H1 (cell line): ENCODE measurements at regions not wholly inside any gene's neighbourhood (a gene's known extent, or its start where the extent isn't known, plus 50 kb on each side); places are given as distances from the start of the nearest gene placed in this dataset.

Experiments
- CTCF ChIA-PET: fragments of 300-600 bp; sonication (Branson Sonifier 250); formaldehyde crosslinking; loops from one replicate; lab custom pipeline; 2021; ENCODE audit not compliant: partially characterized antibody; lab: Charles Lee
- POLR2A ChIA-PET: fragments of 300-600 bp; sonication (Branson Sonifier 250); formaldehyde crosslinking; loops from one replicate; lab custom pipeline; 2021; ENCODE audit warnings: inconsistent platforms; ENCODE audit not compliant: partially characterized antibody; lab: Charles Lee
- DNase-seq, 2 experiments: peaks; one replicate each; pipeline versions ENCODE4 v3.0.0 to v3.0.0-alpha.2; 2010 to 2022; ENCODE audit warnings: low spot score in 2 of 2, low read depth in 1 of 2, mixed read lengths in 1 of 2
- FAIRE-seq: peaks from 2 replicates; lab custom pipeline; 2011; peaks lifted over from hg19 to GRCh38; lab: Jason Lieb, UNC
- H2AFZ ChIP-seq: 2 replicates; pipeline ENCODE4 v1.8.1; 2012; ENCODE audit warnings: low read length, inconsistent platforms
- H2AK5ac ChIP-seq: 2 replicates; pipeline ENCODE4 v1.6.1; 2013; ENCODE audit warnings: low read depth, low read length
- H2BK120ac ChIP-seq: replicated peaks from 2 replicates; pipeline ENCODE3; 2013; ENCODE audit warnings: low read depth, low read length, inconsistent platforms
- H2BK12ac ChIP-seq: 2 replicates; pipeline ENCODE4 v1.6.1; 2013; ENCODE audit warnings: low read depth, low read length
- H2BK15ac ChIP-seq: 2 replicates; pipeline ENCODE4 v1.6.1; 2013; ENCODE audit warnings: low read length
- H2BK20ac ChIP-seq: 2 replicates; pipeline ENCODE4 v1.6.1; 2013; ENCODE audit warnings: low read length
- H2BK5ac ChIP-seq: 2 replicates; pipeline ENCODE4 v1.6.1; 2013; ENCODE audit warnings: low read depth, low read length
- H3K14ac ChIP-seq: 2 replicates; pipeline ENCODE4 v1.6.1; 2013; ENCODE audit warnings: inconsistent platforms; ENCODE audit not compliant: insufficient read length
- H3K18ac ChIP-seq: 2 replicates; pipeline ENCODE4 v1.6.1; 2013; ENCODE audit warnings: low read length; ENCODE audit errors: extremely low read depth
- H3K23ac ChIP-seq: 2 replicates; pipeline ENCODE4 v1.6.1; 2013; ENCODE audit warnings: inconsistent platforms; ENCODE audit not compliant: insufficient read length
- H3K23me2 ChIP-seq: 2 replicates; pipeline ENCODE4 v1.6.1; 2013; ENCODE audit warnings: low read depth, low read length
- H3K27ac ChIP-seq: 2 replicates; pipeline ENCODE4 v1.6.1; 2011; ENCODE audit warnings: low read depth, low read length, inconsistent platforms
- H3K27me3 ChIP-seq, 4 experiments: replicated peaks in 1 of 4; 1 replicate in 1 of 4; 2 replicates in 3 of 4; pipeline versions ENCODE4 v1.6.1 to v1.8.1; 2011 to 2013; ENCODE audit warnings: low read length in 3 of 4, mild to moderate bottlenecking in 3 of 4, inconsistent platforms in 2 of 4, mixed read lengths in 2 of 4, moderate library complexity in 1 of 4; ENCODE audit not compliant: control insufficient read depth in 3 of 4, insufficient read depth in 3 of 4; ENCODE audit errors: extremely low read depth in 1 of 4
- H3K36me3 ChIP-seq, 4 experiments: 2 replicates each; pipeline versions ENCODE4 v1.6.1 to v1.8.1; 2011 to 2013; ENCODE audit warnings: mild to moderate bottlenecking in 4 of 4, low read length in 3 of 4, moderate library complexity in 2 of 4, control low read depth in 1 of 4, inconsistent platforms in 1 of 4; ENCODE audit not compliant: insufficient read depth in 4 of 4, control insufficient read depth in 2 of 4
- H3K4ac ChIP-seq: replicated peaks from 2 replicates; pipeline ENCODE3; 2013; ENCODE audit warnings: low read length, low read depth, mixed read lengths, inconsistent platforms; ENCODE audit not compliant: insufficient read length
- H3K4me1 ChIP-seq, 4 experiments: replicated peaks in 1 of 4; 1 replicate in 1 of 4; 2 replicates in 3 of 4; pipeline versions ENCODE4 v1.6.1 to v1.8.1; 2011 to 2013; ENCODE audit warnings: low read length in 3 of 4, inconsistent platforms in 2 of 4, mixed read lengths in 1 of 4; ENCODE audit not compliant: insufficient read depth in 4 of 4, control insufficient read depth in 3 of 4
- H3K4me2 ChIP-seq, 2 experiments: 2 replicates each; pipeline versions ENCODE4 v1.6.1 to v1.8.1; 2011 to 2013; ENCODE audit warnings: low read depth in 2 of 2, low read length in 2 of 2, control low read depth in 1 of 2, inconsistent platforms in 1 of 2, mild to moderate bottlenecking in 1 of 2; ENCODE audit not compliant: insufficient read depth in 1 of 2
- H3K4me3 ChIP-seq, 4 experiments: fragments of 200-600, 300-600 bp in 1 of 4; sonication (generic), shearing (Covaris generic), sonication (Bioruptor Twin) in 1 of 4; 2 replicates each; pipeline versions ENCODE4 v1.5.1 to v1.8.1; 2011 to 2016; ENCODE audit warnings: low read length in 4 of 4, low read depth in 3 of 4, control low read depth in 2 of 4, inconsistent platforms in 2 of 4, mild to moderate bottlenecking in 2 of 4, mixed read lengths in 1 of 4, moderate library complexity in 1 of 4; ENCODE audit not compliant: insufficient read depth in 2 of 4; ENCODE audit errors: extremely low read depth in 1 of 4
- H3K56ac ChIP-seq: replicated peaks from 2 replicates; pipeline ENCODE3; 2013; ENCODE audit warnings: low read depth, mild to moderate bottlenecking, mixed read lengths, low read length, inconsistent platforms; ENCODE audit not compliant: insufficient read length
- H3K79me1 ChIP-seq: 2 replicates; pipeline ENCODE4 v1.6.1; 2013; ENCODE audit warnings: low read depth, low read length, control low read depth
- H3K79me2 ChIP-seq, 2 experiments: 2 replicates each; pipeline versions ENCODE4 v1.6.1 to v1.8.1; 2012 to 2013; ENCODE audit warnings: low read length in 2 of 2, mild to moderate bottlenecking in 2 of 2, inconsistent platforms in 1 of 2; ENCODE audit not compliant: insufficient read depth in 2 of 2, control insufficient read depth in 1 of 2
- H3K9ac ChIP-seq, 4 experiments: replicated peaks in 1 of 4; 1 replicate in 1 of 4; 2 replicates in 3 of 4; pipeline versions ENCODE4 v1.6.1 to v1.8.1; 2011 to 2013; ENCODE audit warnings: low read depth in 3 of 4, low read length in 3 of 4, control low read depth in 2 of 4, mild to moderate bottlenecking in 2 of 4, moderate library complexity in 2 of 4, inconsistent platforms in 1 of 4; ENCODE audit errors: extremely low read depth in 1 of 4
- H3K9me3 ChIP-seq, 2 experiments: 2 replicates each; pipeline versions ENCODE4 v1.6.1 to v1.8.1; 2012 to 2013; ENCODE audit warnings: mild to moderate bottlenecking in 2 of 2, moderate library complexity in 2 of 2, control low read depth in 1 of 2, inconsistent platforms in 1 of 2, low read depth in 1 of 2, low read length in 1 of 2, mixed read lengths in 1 of 2; ENCODE audit not compliant: insufficient read depth in 2 of 2
- H4K20me1 ChIP-seq, 2 experiments: replicated peaks in 1 of 2; 2 replicates each; pipeline versions ENCODE3 to v1.8.1; 2011 to 2013; ENCODE audit warnings: inconsistent platforms in 2 of 2, low read length in 2 of 2, mild to moderate bottlenecking in 1 of 2; ENCODE audit not compliant: insufficient read depth in 2 of 2, control insufficient read depth in 1 of 2
- H4K5ac ChIP-seq: 2 replicates; pipeline ENCODE4 v1.6.1; 2013; ENCODE audit warnings: low read length, low read depth, mixed read lengths, inconsistent platforms; ENCODE audit not compliant: insufficient read length
- H4K8ac ChIP-seq: 2 replicates; pipeline ENCODE4 v1.8.0; 2013; ENCODE audit warnings: mild to moderate bottlenecking, moderate library complexity, low read length, inconsistent platforms; ENCODE audit not compliant: insufficient read depth; ENCODE audit errors: extremely low read depth
- H4K91ac ChIP-seq: replicated peaks from 2 replicates; pipeline ENCODE3; 2013; ENCODE audit warnings: low read length, mixed read lengths, inconsistent platforms; ENCODE audit not compliant: insufficient read length
- ATF3 ChIP-seq: IDR thresholded peaks from 2 replicates; pipeline ENCODE4 v1.6.1; 2011; ENCODE audit warnings: low read depth, mild to moderate bottlenecking, low read length; ENCODE audit not compliant: insufficient read depth
- BRCA1 ChIP-seq: IDR thresholded peaks from 2 replicates; pipeline ENCODE4 v1.6.1; 2012; ENCODE audit warnings: low read depth, low read length, improper control_type of control experiment
- EZH2 ChIP-seq: fragments of 200-600 bp; sonication (generic); IDR thresholded peaks from 2 replicates; pipeline ENCODE4 v1.7.1; 2012; ENCODE audit warnings: low read depth, mild to moderate bottlenecking, moderate library complexity, low read length, inconsistent platforms; ENCODE audit not compliant: severe bottlenecking
- RNF2 ChIP-seq: fragments of 200-900, 300-1000 bp; sonication (generic); IDR thresholded peaks from 2 replicates; pipeline ENCODE4 v1.7.1; 2016; ENCODE audit warnings: borderline replicate concordance, low read depth, mild to moderate bottlenecking, antibody characterized with exemption, low read length; ENCODE audit not compliant: poor library complexity, severe bottlenecking; ENCODE audit errors: missing control alignments
- SIRT6 ChIP-seq: IDR thresholded peaks from one replicate; pipeline ENCODE4 v1.7.1; 2012; ENCODE audit warnings: low read length, inconsistent platforms
- SUZ12 ChIP-seq: fragments of 200-600 bp; sonication (generic); IDR thresholded peaks from 2 replicates; pipeline ENCODE4 v1.6.1; 2012; ENCODE audit warnings: mild to moderate bottlenecking, inconsistent platforms, low read length, moderate library complexity, mixed read lengths
- WGBS, 2 experiments: shearing (Covaris generic) in 1 of 2; methylation state at CpG; one replicate each; pipeline versions ENCODE4 v1.1.6 to v1.1.7; 2013 to 2015; ENCODE audit warnings: low lambda C conversion rate in 2 of 2, mixed read lengths in 2 of 2, inconsistent platforms in 1 of 2, low coverage in 1 of 2, missing lambda C conversion rate in 1 of 2; ENCODE audit not compliant: insufficient replicate concordance in 2 of 2, insufficient coverage in 1 of 2, insufficient read length in 1 of 2; ENCODE audit errors: extremely low coverage in 1 of 2, missing lambda C conversion rate in 1 of 2; 5-methylcytosine and 5-hydroxymethylcytosine counted together

- Histone ChIP-seq H2BK12ac (no peak overlapping the region), H2AFZ (no peak overlapping the region), H3K27ac (no peak overlapping the region), H4K5ac (no peak overlapping the region), H3K4ac (no peak overlapping the region), H3K36me3 (no peaks in the 10 kb centered on the region; a peak in 1 of 8 replicates), H3K23me2 (no peaks in the 10 kb centered on the region)
- POLR2A ChIA-PET: no interaction called here
- TF ChIP-seq SUZ12: no peak
- no peak for TF ChIP-seq SIRT6
- no peak for TF ChIP-seq BRCA1
- no peak for TF ChIP-seq EZH2
- TF ChIP-seq ATF3: no peak
- no peak for TF ChIP-seq RNF2
- TF ChIP-seq, all 59 proteins: peak for 0
- no peaks in the 10 kb centered on the region for H3K27me3 ChIP-seq
- no peak overlapping the region for H2BK120ac ChIP-seq
- 73% methylated on average over 5 of the region's 5 CpGs; no CpG with 5 or more reads in 1 of the 2 experiments for WGBS, 2 experiments
- H4K8ac ChIP-seq: no peak overlapping the region
- no peak overlapping the region for H2BK20ac ChIP-seq
- DNase-seq (no peak), FAIRE-seq (no peak)
- H3K4me2 ChIP-seq: no peak overlapping the region
- H3K23ac ChIP-seq: no peak overlapping the region
- H3K9ac ChIP-seq: no peak overlapping the region
- H2BK5ac ChIP-seq: no peak overlapping the region
- H2AK5ac ChIP-seq: no peak overlapping the region
- H3K4me3 ChIP-seq: no peak overlapping the region
- no peaks in the 10 kb centered on the region for H4K20me1 ChIP-seq
- H4K91ac ChIP-seq: no peak overlapping the region
- no peak overlapping the region for H3K18ac ChIP-seq
- no peak overlapping the region for H3K56ac ChIP-seq
- H2BK15ac ChIP-seq: no peak overlapping the region
- H3K9me3 ChIP-seq: no peaks in the 10 kb centered on the region
- no peaks in the 10 kb centered on the region for H3K79me2 ChIP-seq
- H3K4me1 ChIP-seq: no peaks in the 10 kb centered on the region; a peak in 1 of 7 replicates
- H3K79me1 ChIP-seq: no peaks in the 10 kb centered on the region
- H3K14ac ChIP-seq: no peak overlapping the region
- CTCF ChIA-PET: interaction anchor here (0.6 to 1.3 kb wide), 3 partner anchors 18 to 132 kb away, joined by 3 read pairs; no protein-coding TSS in a partner anchor
Measured at GRCh38 chr13:47025791-47026447, 129.1 kb upstream of the HTR2A start.
